ENCODE measurements at regions not wholly inside any gene's neighbourhood (a gene's known extent, or its start where the extent isn't known, plus 50 kb on each side); places are given as distances from the start of the nearest gene placed in this dataset.

GRCh38 chr4:29581457-29581856 lies 1138.7 kb upstream of the PCDH7 start:
- no peak overlapping the region for H3K27ac ChIP-seq

GRCh38 chr4:29588617-29589016 lies 1131.6 kb upstream of the PCDH7 start:
- Histone ChIP-seq H3K9me3 (no peaks in the 10 kb centered on the region), H3K4me3 (no peak overlapping the region), H3K36me3 (no peaks in the 10 kb centered on the region), H3K27ac (no peak overlapping the region), H3K27me3 (no peaks in the 10 kb centered on the region), H3K4me1 (no peaks in the 10 kb centered on the region)
- 57 to 62% methylated on average over 3 of the region's 3 CpGs for WGBS, 2 donors
- DNase-seq, result no peak
- intact Hi-C loops (cut with DNase I), result no loop called here
- TF ChIP-seq POLR2A (IDR thresholded peaks at IDR 0.05) (no peak), CTCF (IDR thresholded peaks at IDR 0.05) (no peak), POLR2AphosphoS5 (IDR thresholded peaks at IDR 0.05) (no peak), EP300 (IDR thresholded peaks at IDR 0.05) (no peak)

More at GRCh38 chr4:29581457-29581856, 1138.7 kb upstream of the PCDH7 start:
- WGBS, 2 donors, result 47 to 61% methylated on average over 2 of the region's 2 CpGs
- no peaks in the 10 kb centered on the region for H3K27me3 ChIP-seq
- H3K9me3 ChIP-seq, result no peaks in the 10 kb centered on the region
- no peak overlapping the region for H3K4me3 ChIP-seq
- DNase-seq, result peak; percentile 61
- H3K4me1 ChIP-seq, result peaks cover 0 to 23% (median 13%) of the 10 kb centered on the region in 4 donors
- no peaks in the 10 kb centered on the region for H3K36me3 ChIP-seq
- TF ChIP-seq EP300 (IDR thresholded peaks at IDR 0.05) (no peak), CTCF (IDR thresholded peaks at IDR 0.05) (no peak)
- intact Hi-C loops (cut with DNase I), result no loop called here

- WGBS, 2 donors, result 82 to 85% methylated on average over 5 of the region's 5 CpGs
- H3K4me1 ChIP-seq, result no peaks in the 10 kb centered on the region
- no peak overlapping the region for H3K4me3 ChIP-seq
- H3K36me3 ChIP-seq, result no peaks in the 10 kb centered on the region
- H3K27ac ChIP-seq, result no peak overlapping the region
- H3K27me3 ChIP-seq, result no peaks in the 10 kb centered on the region
- H3K9me3 ChIP-seq, result no peaks in the 10 kb centered on the region
- no peak for DNase-seq
- TF ChIP-seq CTCF (IDR thresholded peaks at IDR 0.05) (no peak), POLR2AphosphoS5 (IDR thresholded peaks at IDR 0.05) (no peak), EP300 (IDR thresholded peaks at IDR 0.05) (no peak), POLR2A (IDR thresholded peaks at IDR 0.05) (no peak)
- intact Hi-C loops (cut with DNase I), result no loop called here
Measured at GRCh38 chr4:29596228-29596627, 1123.9 kb upstream of the PCDH7 start.

- Histone ChIP-seq H3K9me3 (no peaks in the 10 kb centered on the region), H3K27me3 (no peaks in the 10 kb centered on the region), H3K4me1 (no peaks in the 10 kb centered on the region), H3K36me3 (no peaks in the 10 kb centered on the region), H3K4me3 (no peak overlapping the region), H3K27ac (no peak overlapping the region)
- DNase-seq, result no peak
- TF ChIP-seq POLR2AphosphoS5 (IDR thresholded peaks at IDR 0.05) (no peak), CTCF (IDR thresholded peaks at IDR 0.05) (no peak), EP300 (IDR thresholded peaks at IDR 0.05) (no peak), POLR2A (IDR thresholded peaks at IDR 0.05) (no peak)
- intact Hi-C loops (cut with DNase I), result no loop called here
- WGBS, 2 donors, result 62 to 82% methylated on average over 2 of the region's 2 CpGs
Measured at GRCh38 chr4:29619168-29619567, 1101.0 kb upstream of the PCDH7 start.

- TF ChIP-seq POLR2A (IDR thresholded peaks at IDR 0.05) (no peak), CTCF (IDR thresholded peaks at IDR 0.05) (no peak), POLR2AphosphoS5 (IDR thresholded peaks at IDR 0.05) (no peak), EP300 (IDR thresholded peaks at IDR 0.05) (no peak)
- Histone ChIP-seq H3K4me1 (no peaks in the 10 kb centered on the region), H3K4me3 (no peak overlapping the region), H3K27ac (no peak overlapping the region), H3K36me3 (no peaks in the 10 kb centered on the region), H3K9me3 (no peaks in the 10 kb centered on the region), H3K27me3 (no peaks in the 10 kb centered on the region)
- no peak for DNase-seq
- 25 to 40% methylated on average over 2 of the region's 2 CpGs for WGBS, 2 donors
- intact Hi-C loops (cut with DNase I), result no loop called here
Measured at GRCh38 chr4:29632199-29632598, 1088.0 kb upstream of the PCDH7 start.
